Nephron (organoid): ENCODE measurements at regions not wholly inside any gene's neighbourhood (a gene's known extent, or its start where the extent isn't known, plus 50 kb on each side); places are given as distances from the start of the nearest gene placed in this dataset.
"Not testable (repeated sequence)": the region's sequence is repeated elsewhere in the genome, so short reads cannot be mapped to it uniquely, and the experiment has no call there.

Source experiments
- H3K27ac Mint-ChIP-seq, 3 experiments: 2 replicates each; pipeline ENCODE4 v1.8.0; 2020; ENCODE audit warnings: mixed read lengths in 3 of 3, mild to moderate bottlenecking in 2 of 3, moderate library complexity in 1 of 3
- H3K27me3 Mint-ChIP-seq: 2 replicates; pipeline ENCODE4 v1.8.0; 2021; ENCODE audit warnings: low read depth, mild to moderate bottlenecking, moderate library complexity, mixed read lengths
- H3K36me3 Mint-ChIP-seq: 2 replicates; pipeline ENCODE4 v1.8.0; 2020; ENCODE audit warnings: low read depth, mixed read lengths
- H3K4me1 Mint-ChIP-seq: 2 replicates; pipeline ENCODE4 v1.8.0; 2020; ENCODE audit warnings: mixed read lengths
- H3K4me3 Mint-ChIP-seq, 3 experiments: 2 replicates each; pipeline ENCODE4 v1.8.0; 2020; ENCODE audit warnings: mild to moderate bottlenecking in 3 of 3, mixed read lengths in 3 of 3, moderate library complexity in 2 of 3
- H3K9me3 Mint-ChIP-seq: 2 replicates; pipeline ENCODE4 v1.8.0; 2020; ENCODE audit warnings: mixed read lengths
- CTCF ChIP-seq, 3 experiments: fragments of 200-600 bp; sonication (generic); IDR thresholded peaks; one replicate each; pipeline ENCODE4 v1.5.0; 2021; ENCODE audit warnings: antibody characterized with exemption in 3 of 3; ENCODE audit not compliant: unreplicated experiment in 3 of 3

GRCh38 chr5:40440746-40441145 is 239.0 kb upstream of the PTGER4 start:
- H3K27me3 Mint-ChIP-seq, result no peaks in the 10 kb centered on the region
- H3K27ac Mint-ChIP-seq, result no peak overlapping the region
- peaks cover 11% of the 10 kb centered on the region for H3K9me3 Mint-ChIP-seq
- TF ChIP-seq CTCF (IDR thresholded peaks at IDR 0.05; ENCODE audit: unreplicated experiment in 3 of 3), result no peak
- no peaks in the 10 kb centered on the region for H3K36me3 Mint-ChIP-seq
- H3K4me1 Mint-ChIP-seq, result no peaks in the 10 kb centered on the region
- H3K4me3 Mint-ChIP-seq, result no peak overlapping the region

- H3K4me3 Mint-ChIP-seq, H3K9me3 Mint-ChIP-seq, H3K27me3 Mint-ChIP-seq, H3K4me1 Mint-ChIP-seq, H3K36me3 Mint-ChIP-seq, H3K27ac Mint-ChIP-seq: not testable (repeated sequence)
Observed at GRCh38 chr5:40439103-40439502, 240.6 kb upstream of the PTGER4 start.

- not testable (repeated sequence) for H3K36me3 Mint-ChIP-seq, H3K4me3 Mint-ChIP-seq, H3K9me3 Mint-ChIP-seq, H3K4me1 Mint-ChIP-seq, H3K27ac Mint-ChIP-seq, H3K27me3 Mint-ChIP-seq
Observed at GRCh38 chr5:40438646-40439045, 241.1 kb upstream of the PTGER4 start.

- no peak overlapping the region for H3K27ac Mint-ChIP-seq
- H3K36me3 Mint-ChIP-seq, result no peaks in the 10 kb centered on the region
- no peak overlapping the region for H3K4me3 Mint-ChIP-seq
- no peak for TF ChIP-seq CTCF (IDR thresholded peaks at IDR 0.05; ENCODE audit: unreplicated experiment in 3 of 3)
- H3K27me3 Mint-ChIP-seq, result no peaks in the 10 kb centered on the region
- H3K4me1 Mint-ChIP-seq, result no peaks in the 10 kb centered on the region
- H3K9me3 Mint-ChIP-seq, result no peaks in the 10 kb centered on the region
Observed at GRCh38 chr5:40437452-40437861, 242.3 kb upstream of the PTGER4 start.

GRCh38 chr5:40436535-40437237 is 243.0 kb upstream of the PTGER4 start:
- Mint-ChIP-seq H3K36me3 (no peaks in the 10 kb centered on the region), H3K4me3 (no peak overlapping the region), H3K27ac (no peak overlapping the region), H3K4me1 (no peaks in the 10 kb centered on the region), H3K27me3 (no peaks in the 10 kb centered on the region), H3K9me3 (no peaks in the 10 kb centered on the region)
- TF ChIP-seq CTCF (IDR thresholded peaks at IDR 0.05; ENCODE audit: unreplicated experiment in 3 of 3), result no peak

GRCh38 chr5:40435706-40436105 is 244.0 kb upstream of the PTGER4 start:
- not testable (repeated sequence) for H3K36me3 Mint-ChIP-seq, H3K27ac Mint-ChIP-seq, H3K4me1 Mint-ChIP-seq, H3K9me3 Mint-ChIP-seq, H3K4me3 Mint-ChIP-seq, H3K27me3 Mint-ChIP-seq

- Mint-ChIP-seq H3K27ac (no peak overlapping the region), H3K9me3 (no peaks in the 10 kb centered on the region), H3K27me3 (peaks cover 3% of the 10 kb centered on the region), H3K36me3 (no peaks in the 10 kb centered on the region), H3K4me1 (no peaks in the 10 kb centered on the region), H3K4me3 (no peak overlapping the region)
- no peak for TF ChIP-seq CTCF (IDR thresholded peaks at IDR 0.05; ENCODE audit: unreplicated experiment in 3 of 3)
Observed at GRCh38 chr5:40432836-40433235, 246.9 kb upstream of the PTGER4 start.
